H9 (cell line): ENCODE measurements at regions not wholly inside any gene's neighbourhood (a gene's known extent, or its start where the extent isn't known, plus 50 kb on each side); places are given as distances from the start of the nearest gene placed in this dataset.

ENCODE experiments used
- DNase-seq: peaks from one replicate; pipeline ENCODE4 v3.0.0-alpha.2; 2017
- H2AFZ ChIP-seq: one replicate; pipeline ENCODE4 v1.6.1; 2013; ENCODE audit warnings: mild to moderate bottlenecking, low read length, control low read depth, moderate library complexity
- H2AK5ac ChIP-seq: 2 replicates; pipeline ENCODE4 v1.6.1; 2013; ENCODE audit warnings: low read length, control low read depth, mixed read lengths; ENCODE audit not compliant: insufficient read length
- H2BK120ac ChIP-seq: one replicate; pipeline ENCODE4 v1.6.1; 2013; ENCODE audit warnings: low read depth, mild to moderate bottlenecking, low read length, control low read depth, inconsistent platforms; ENCODE audit not compliant: poor library complexity, severe bottlenecking
- H2BK12ac ChIP-seq: 2 replicates; pipeline ENCODE4 v1.6.1; 2013; ENCODE audit warnings: low read length, control low read depth, mixed read lengths, low read depth; ENCODE audit not compliant: insufficient read length
- H2BK15ac ChIP-seq: 2 replicates; pipeline ENCODE4 v1.6.1; 2013; ENCODE audit warnings: low read depth, low read length, control low read depth
- H2BK20ac ChIP-seq: one replicate; pipeline ENCODE4 v1.6.1; 2013; ENCODE audit warnings: low read depth, mild to moderate bottlenecking, low read length, control low read depth, inconsistent platforms; ENCODE audit not compliant: poor library complexity, severe bottlenecking
- H2BK5ac ChIP-seq: 2 replicates; pipeline ENCODE4 v1.6.1; 2013; ENCODE audit warnings: low read length, control low read depth, mixed read lengths; ENCODE audit not compliant: insufficient read length
- H3K14ac ChIP-seq: 2 replicates; pipeline ENCODE4 v1.6.1; 2013; ENCODE audit warnings: low read length, control low read depth; ENCODE audit not compliant: insufficient read depth
- H3K18ac ChIP-seq: 2 replicates; pipeline ENCODE4 v1.6.1; 2013; ENCODE audit warnings: low read depth, mild to moderate bottlenecking, mixed read lengths, low read length, control low read depth; ENCODE audit not compliant: insufficient read length
- H3K23ac ChIP-seq: 2 replicates; pipeline ENCODE4 v1.6.1; 2013; ENCODE audit warnings: low read length, control low read depth, mixed read lengths, low read depth; ENCODE audit not compliant: insufficient read length
- H3K23me2 ChIP-seq: 2 replicates; pipeline ENCODE4 v1.6.1; 2013; ENCODE audit warnings: low read depth, mild to moderate bottlenecking, mixed read lengths, low read length, control low read depth; ENCODE audit not compliant: insufficient read length, poor library complexity, severe bottlenecking
- H3K27ac ChIP-seq: 2 replicates; pipeline ENCODE4 v1.5.1; 2013; ENCODE audit warnings: low read length, control low read depth, mixed read lengths, low read depth; ENCODE audit not compliant: insufficient read length
- H3K27me3 ChIP-seq: 2 replicates; pipeline ENCODE4 v1.6.1; 2013; ENCODE audit warnings: low read length, control low read depth, inconsistent platforms; ENCODE audit not compliant: insufficient read depth
- H3K4ac ChIP-seq: 2 replicates; pipeline ENCODE4 v1.6.1; 2013; ENCODE audit warnings: low read depth, mild to moderate bottlenecking, control low read depth, inconsistent platforms, low read length, moderate library complexity
- H3K4me1 ChIP-seq: 2 replicates; pipeline ENCODE4 v1.6.1; 2013; ENCODE audit warnings: low read length, control low read depth, inconsistent platforms; ENCODE audit not compliant: insufficient read depth
- H3K4me2 ChIP-seq: 2 replicates; pipeline ENCODE4 v1.6.1; 2013; ENCODE audit warnings: low read length, control low read depth, mixed read lengths; ENCODE audit not compliant: insufficient read length, insufficient read depth
- H3K56ac ChIP-seq: 2 replicates; pipeline ENCODE4 v1.6.1; 2013; ENCODE audit warnings: low read depth, mild to moderate bottlenecking, mixed read lengths, low read length, control low read depth; ENCODE audit not compliant: insufficient read length
- H3K79me1 ChIP-seq: 2 replicates; pipeline ENCODE4 v1.6.1; 2013; ENCODE audit warnings: low read depth, mild to moderate bottlenecking, moderate library complexity, low read length, control low read depth, inconsistent platforms; ENCODE audit not compliant: insufficient read depth, poor library complexity, severe bottlenecking
- H3K79me2 ChIP-seq: 2 replicates; pipeline ENCODE4 v1.6.1; 2013; ENCODE audit warnings: low read length, control low read depth, inconsistent platforms; ENCODE audit not compliant: insufficient read depth
- H3K9ac ChIP-seq: 2 replicates; pipeline ENCODE4 v1.6.1; 2013; ENCODE audit warnings: low read length, control low read depth, mixed read lengths; ENCODE audit not compliant: insufficient read length; ENCODE audit errors: extremely low read depth
- H3K9me3 ChIP-seq: one replicate; pipeline ENCODE4 v1.6.1; 2013; ENCODE audit warnings: low read depth, low read length, inconsistent platforms; ENCODE audit not compliant: control insufficient read depth
- H3T11ph ChIP-seq: one replicate; pipeline ENCODE4 v1.6.1; 2013; ENCODE audit warnings: mild to moderate bottlenecking, low read length, control low read depth, inconsistent platforms
- H4K20me1 ChIP-seq: one replicate; pipeline ENCODE4 v1.6.1; 2013; ENCODE audit not compliant: control insufficient read depth, insufficient read length, insufficient read depth
- H4K5ac ChIP-seq: 2 replicates; pipeline ENCODE4 v1.6.1; 2013; ENCODE audit warnings: low read depth, mild to moderate bottlenecking, mixed read lengths, low read length, control low read depth; ENCODE audit not compliant: insufficient read length
- H4K8ac ChIP-seq: replicated peaks from 2 replicates; pipeline ENCODE4 v1.6.1; 2013; ENCODE audit warnings: low read length, control low read depth, mixed read lengths, low read depth; ENCODE audit not compliant: insufficient read length
- H4K91ac ChIP-seq: 2 replicates; pipeline ENCODE4 v1.6.1; 2013; ENCODE audit warnings: low read depth, mild to moderate bottlenecking, moderate library complexity, mixed read lengths, low read length, control low read depth; ENCODE audit not compliant: insufficient read length
- H3K27ac Mint-ChIP-seq, 3 experiments: 2 replicates in 2 of 3; 3 replicates in 1 of 3; pipeline ENCODE4 v1.8.0; 2020 to 2021; ENCODE audit warnings: mixed read lengths in 3 of 3, mild to moderate bottlenecking in 1 of 3, moderate library complexity in 1 of 3
- H3K27me3 Mint-ChIP-seq: 2 replicates; pipeline ENCODE4 v1.8.0; 2021; ENCODE audit warnings: low read depth, mild to moderate bottlenecking, moderate library complexity, mixed read lengths
- H3K36me3 Mint-ChIP-seq, 3 experiments: 2 replicates in 2 of 3; 3 replicates in 1 of 3; pipeline ENCODE4 v1.8.0; 2020 to 2021; ENCODE audit warnings: low read depth in 3 of 3, mixed read lengths in 3 of 3; ENCODE audit not compliant: insufficient read depth in 1 of 3
- H3K4me1 Mint-ChIP-seq, 2 experiments: 2 replicates each; pipeline ENCODE4 v1.8.0; 2020; ENCODE audit warnings: mixed read lengths in 2 of 2
- H3K4me3 Mint-ChIP-seq, 2 experiments: 2 replicates in 1 of 2; 3 replicates in 1 of 2; pipeline ENCODE4 v1.8.0; 2020 to 2021; ENCODE audit warnings: mild to moderate bottlenecking in 2 of 2, mixed read lengths in 2 of 2, moderate library complexity in 1 of 2
- H3K9me3 Mint-ChIP-seq, 2 experiments: 2 replicates in 1 of 2; 3 replicates in 1 of 2; pipeline ENCODE4 v1.8.0; 2020; ENCODE audit warnings: mild to moderate bottlenecking in 2 of 2, mixed read lengths in 2 of 2, moderate library complexity in 1 of 2
- CTCF ChIP-seq: fragments of 200-600 bp; sonication (generic); conservative IDR thresholded peaks from 3 replicates; pipeline ENCODE4 v1.8.0; 2021; ENCODE audit warnings: antibody characterized with exemption, mild to moderate bottlenecking
- WGBS: extraction: QIAGEN DNeasy Blood & Tissue Kit; methylation state at CpG from one replicate; pipeline ENCODE4 v1.1.7; 2013; ENCODE audit warnings: missing lambda C conversion rate, low lambda C conversion rate, mixed read lengths; ENCODE audit not compliant: insufficient read length; ENCODE audit errors: extremely low coverage; 5-methylcytosine and 5-hydroxymethylcytosine counted together

- Histone ChIP-seq H3K4me1 (no peaks in the 10 kb centered on the region), H2BK120ac (no peak overlapping the region), H4K8ac (no peak overlapping the region), H3K56ac (no peak overlapping the region), H3K79me1 (no peaks in the 10 kb centered on the region), H3K23ac (no peak overlapping the region), H3K27me3 (peaks cover 70% of the 10 kb centered on the region), H3T11ph (no peak overlapping the region), H3K18ac (no peak overlapping the region), H3K4me2 (no peak overlapping the region), H2BK15ac (no peak overlapping the region), H2BK5ac (no peak overlapping the region), H3K23me2 (no peaks in the 10 kb centered on the region), H2AFZ (no peak overlapping the region), H3K27ac (no peak overlapping the region), H4K5ac (no peak overlapping the region), H3K4ac (no peak overlapping the region), H2BK12ac (no peak overlapping the region), H2AK5ac (no peak overlapping the region), H4K20me1 (no peaks in the 10 kb centered on the region), H3K9me3 (peaks cover 5% of the 10 kb centered on the region), H2BK20ac (no peak overlapping the region), H3K9ac (no peak overlapping the region), H4K91ac (no peak overlapping the region), H3K79me2 (no peaks in the 10 kb centered on the region), H3K14ac (no peak overlapping the region)
- H3K36me3 Mint-ChIP-seq = peaks cover 0 to 3% (median 0%) of the 10 kb centered on the region in 3 experiments; a peak in 2 of 7 replicates
- peaks cover 17 to 19% of the 10 kb centered on the region in 2 experiments for H3K9me3 Mint-ChIP-seq
- no peak for TF ChIP-seq CTCF
- no peak overlapping the region for H3K27ac Mint-ChIP-seq
- WGBS = no CpG with 5 or more reads among the region's 3 CpGs
- H3K4me3 Mint-ChIP-seq = no peak overlapping the region
- H3K27me3 Mint-ChIP-seq = peaks cover 100% of the 10 kb centered on the region
- no peak for DNase-seq
- no peaks in the 10 kb centered on the region for H3K4me1 Mint-ChIP-seq
These were observed 59.4 kb upstream of the VPREB1 start for GRCh38 chr22:22185217-22185616.
